Thyroid gland (tissue), 4 donors: ENCODE measurements at regions not wholly inside any gene's neighbourhood (a gene's known extent, or its start where the extent isn't known, plus 50 kb on each side); places are given as distances from the start of the nearest gene placed in this dataset.

Experiments used
- DNase-seq, 2 donors: peaks; one replicate each; pipeline ENCODE4 v3.0.0-alpha.2; 2019
- H3K27ac ChIP-seq, 3 donors: fragments of 200-600 bp; sonication (generic); 1 replicate in 2 of 3; 2 replicates in 1 of 3; pipeline ENCODE4 v1.5.1; 2016 to 2019; ENCODE audit warnings: mild to moderate bottlenecking in 1 of 3, moderate library complexity in 1 of 3
- H3K27me3 ChIP-seq: fragments of 200-600 bp; sonication (generic); one replicate; pipeline ENCODE4 v1.5.1; 2019
- H3K36me3 ChIP-seq, 2 donors: fragments of 200-600 bp; sonication (generic); one replicate each; pipeline ENCODE4 v1.5.1; 2016 to 2019
- H3K4me1 ChIP-seq, 2 donors: fragments of 200-600 bp; sonication (generic); one replicate each; pipeline ENCODE4 v1.5.1; 2017 to 2019
- H3K4me3 ChIP-seq, 3 donors: fragments of 200-600 bp; sonication (generic); replicated peaks in 1 of 3; 1 replicate in 2 of 3; 2 replicates in 1 of 3; pipeline ENCODE4 v1.5.1; 2016; ENCODE audit warnings: mild to moderate bottlenecking in 1 of 3
- H3K9me3 ChIP-seq: fragments of 200-600 bp; sonication (generic); one replicate; pipeline ENCODE4 v1.5.1; 2017
- POLR2A ChIP-seq, 2 donors: fragments of 450-650 bp; IDR thresholded peaks; one replicate each; pipeline ENCODE4 v1.6.1; 2017; ENCODE audit warnings: antibody characterized with exemption in 2 of 2, mild to moderate bottlenecking in 2 of 2, moderate library complexity in 1 of 2
- WGBS, 2 donors: methylation state at CpG; one replicate each; pipeline ENCODE4 v1.1.5; 2017; 5-methylcytosine and 5-hydroxymethylcytosine counted together
- intact Hi-C: fragments of 100-400 bp; cut with DNase I; formaldehyde crosslinking; loops from one replicate; pipeline ENCODE4 v1.15.1; 2023
- TF ChIP-seq, protein P1 (sequence below), 6 experiments: fragments of 200-600 bp in 3 of 6; fragments of 450-650 bp in 3 of 6; sonication (generic) in 3 of 6; IDR thresholded peaks; one replicate each; pipeline ENCODE4 v1.5.1; 2016 to 2019; ENCODE audit warnings: antibody characterized with exemption in 6 of 6, mild to moderate bottlenecking in 2 of 6, inconsistent platforms in 1 of 6, moderate library complexity in 1 of 6

DNA sequence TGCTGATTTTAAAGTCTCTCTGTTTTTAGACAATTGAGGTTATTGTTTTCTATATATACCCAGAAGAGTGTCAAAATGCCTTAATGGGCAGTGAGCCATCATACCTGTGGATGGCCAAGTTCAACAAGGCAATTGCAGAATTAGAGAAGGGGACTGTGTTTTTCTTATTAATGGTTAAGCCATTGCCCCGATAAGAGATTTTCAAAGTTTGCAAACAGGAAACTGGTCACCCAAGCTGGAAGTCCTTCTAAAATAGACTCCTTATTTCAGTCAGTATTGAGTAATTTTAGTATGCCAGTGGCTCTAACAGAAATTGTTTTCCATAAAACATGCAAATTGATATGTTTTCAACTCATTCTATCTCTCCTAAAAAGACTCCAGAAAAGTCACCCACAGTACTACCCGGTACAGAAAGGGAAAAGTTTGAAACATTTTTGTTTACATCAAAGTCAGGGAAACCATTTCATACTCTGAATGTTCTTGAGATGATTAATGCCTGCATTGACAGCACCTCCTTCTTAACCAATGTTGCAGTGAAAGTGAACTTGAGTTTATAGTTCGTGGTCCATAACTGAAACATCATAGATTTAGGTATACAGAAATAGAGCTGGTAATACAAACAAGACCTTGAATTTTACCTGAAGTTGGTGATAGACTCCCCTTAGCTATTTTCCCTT is 191.1 kb downstream of the TMX1 start:
- intact Hi-C loops, result no loop called here
- Histone ChIP-seq H3K27ac (no peak overlapping the region), H3K9me3 (no peaks in the 10 kb centered on the region), H3K27me3 (no peaks in the 10 kb centered on the region), H3K36me3 (no peaks in the 10 kb centered on the region), H3K4me3 (no peak overlapping the region), H3K4me1 (no peaks in the 10 kb centered on the region)
- TF ChIP-seq, protein P1, sequence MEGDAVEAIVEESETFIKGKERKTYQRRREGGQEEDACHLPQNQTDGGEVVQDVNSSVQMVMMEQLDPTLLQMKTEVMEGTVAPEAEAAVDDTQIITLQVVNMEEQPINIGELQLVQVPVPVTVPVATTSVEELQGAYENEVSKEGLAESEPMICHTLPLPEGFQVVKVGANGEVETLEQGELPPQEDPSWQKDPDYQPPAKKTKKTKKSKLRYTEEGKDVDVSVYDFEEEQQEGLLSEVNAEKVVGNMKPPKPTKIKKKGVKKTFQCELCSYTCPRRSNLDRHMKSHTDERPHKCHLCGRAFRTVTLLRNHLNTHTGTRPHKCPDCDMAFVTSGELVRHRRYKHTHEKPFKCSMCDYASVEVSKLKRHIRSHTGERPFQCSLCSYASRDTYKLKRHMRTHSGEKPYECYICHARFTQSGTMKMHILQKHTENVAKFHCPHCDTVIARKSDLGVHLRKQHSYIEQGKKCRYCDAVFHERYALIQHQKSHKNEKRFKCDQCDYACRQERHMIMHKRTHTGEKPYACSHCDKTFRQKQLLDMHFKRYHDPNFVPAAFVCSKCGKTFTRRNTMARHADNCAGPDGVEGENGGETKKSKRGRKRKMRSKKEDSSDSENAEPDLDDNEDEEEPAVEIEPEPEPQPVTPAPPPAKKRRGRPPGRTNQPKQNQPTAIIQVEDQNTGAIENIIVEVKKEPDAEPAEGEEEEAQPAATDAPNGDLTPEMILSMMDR (IDR thresholded peaks at IDR 0.05), result no peak
- TF ChIP-seq POLR2A (IDR thresholded peaks at IDR 0.05), result no peak
- 66 to 71% methylated on average over 3 of the region's 3 CpGs for WGBS, 2 donors
- no peak for DNase-seq

- no peak overlapping the region for H3K27ac ChIP-seq
- intact Hi-C loops, result no loop called here
- no peaks in the 10 kb centered on the region for H3K36me3 ChIP-seq
Observed at GRCh38 chr14:51431741-51432140, 191.7 kb downstream of the TMX1 start.

GRCh38 chr14:51432302-51432948 is 192.4 kb downstream of the TMX1 start:
- intact Hi-C loops, result no loop called here

More at GRCh38 chr14:51431741-51432140, 191.7 kb downstream of the TMX1 start:
- 73 to 88% methylated on average over 1 of the region's 1 CpG for WGBS, 2 donors
- H3K9me3 ChIP-seq, result no peaks in the 10 kb centered on the region
- no peaks in the 10 kb centered on the region for H3K27me3 ChIP-seq
- H3K4me3 ChIP-seq, result no peak overlapping the region
- TF ChIP-seq, protein P1 (IDR thresholded peaks at IDR 0.05), result no peak
- TF ChIP-seq POLR2A (IDR thresholded peaks at IDR 0.05), result no peak
- no peak for DNase-seq
- no peaks in the 10 kb centered on the region for H3K4me1 ChIP-seq

GRCh38 chr14:51436630-51437029 is 196.6 kb downstream of the TMX1 start:
- DNase-seq, result no peak
- 86 to 98% methylated on average over 1 of the region's 1 CpG for WGBS, 2 donors
- Histone ChIP-seq H3K4me3 (no peak overlapping the region), H3K4me1 (no peaks in the 10 kb centered on the region), H3K27ac (no peak overlapping the region), H3K36me3 (no peaks in the 10 kb centered on the region), H3K27me3 (no peaks in the 10 kb centered on the region), H3K9me3 (no peaks in the 10 kb centered on the region)
- TF ChIP-seq POLR2A (IDR thresholded peaks at IDR 0.05), result no peak
- TF ChIP-seq, protein P1 (IDR thresholded peaks at IDR 0.05), result no peak
- intact Hi-C loops, result no loop called here

More at GRCh38 chr14:51432302-51432948, 192.4 kb downstream of the TMX1 start:
- Histone ChIP-seq H3K36me3 (no peaks in the 10 kb centered on the region), H3K27ac (no peak overlapping the region), H3K4me3 (no peak overlapping the region), H3K9me3 (no peaks in the 10 kb centered on the region), H3K27me3 (no peaks in the 10 kb centered on the region), H3K4me1 (no peaks in the 10 kb centered on the region)
- DNase-seq, result no peak
- 95% methylated on average over 3 of the region's 3 CpGs for WGBS, 2 donors
- TF ChIP-seq, protein P1 (IDR thresholded peaks at IDR 0.05), result no peak
- no peak for TF ChIP-seq POLR2A (IDR thresholded peaks at IDR 0.05)

DNA sequence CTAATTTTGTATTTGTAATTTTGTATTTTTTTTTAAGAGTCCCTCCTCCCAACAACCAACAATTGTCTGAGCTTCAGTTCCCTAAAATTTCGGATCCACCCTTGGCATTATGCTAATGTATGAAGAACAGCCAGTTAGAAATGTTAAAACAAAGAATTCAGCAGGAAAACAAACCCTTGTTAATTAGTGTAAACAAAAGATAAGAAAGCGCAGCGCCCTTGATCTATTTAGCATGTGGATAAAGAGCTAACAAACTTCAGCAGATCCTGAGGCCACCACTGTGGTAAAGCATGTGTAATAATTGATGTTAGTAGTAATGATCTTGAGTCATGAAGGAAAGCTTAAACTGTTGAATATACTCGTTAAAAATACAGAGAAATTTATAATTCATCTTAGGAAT is 199.8 kb downstream of the TMX1 start:
- H3K27ac ChIP-seq, result no peak overlapping the region
- no peak for DNase-seq
- H3K27me3 ChIP-seq, result no peaks in the 10 kb centered on the region
- TF ChIP-seq POLR2A (IDR thresholded peaks at IDR 0.05), result no peak
- TF ChIP-seq, protein P1 (IDR thresholded peaks at IDR 0.05), result no peak
- H3K36me3 ChIP-seq, result no peaks in the 10 kb centered on the region
- H3K9me3 ChIP-seq, result no peaks in the 10 kb centered on the region
- 63 to 67% methylated on average over 4 of the region's 4 CpGs for WGBS, 2 donors
- intact Hi-C loops, result no loop called here
- no peaks in the 10 kb centered on the region for H3K4me1 ChIP-seq
- no peak overlapping the region for H3K4me3 ChIP-seq
